Neural cell (in vitro differentiated cells): ENCODE measurements at regions not wholly inside any gene's neighbourhood (a gene's known extent, or its start where the extent isn't known, plus 50 kb on each side); places are given as distances from the start of the nearest gene placed in this dataset.

Source experiments
- H2AFZ ChIP-seq: fragments of 200-600, 300-800 bp; sonication (generic), shearing (Covaris generic); 2 replicates; pipeline ENCODE4 v1.6.0; 2014; ENCODE audit warnings: low read depth, mild to moderate bottlenecking, antibody characterized with exemption, low read length, moderate library complexity
- H3F3A ChIP-seq: fragments of 200-600 bp; shearing (Covaris generic); 2 replicates; pipeline ENCODE4 v1.6.1; 2016; ENCODE audit warnings: mild to moderate bottlenecking, moderate library complexity, mixed read lengths, antibody characterized with exemption, low read length; ENCODE audit not compliant: insufficient read depth, poor library complexity, severe bottlenecking
- H3K27ac ChIP-seq: fragments of 200-600, 300-800 bp; sonication (generic), shearing (Covaris generic); 2 replicates; pipeline ENCODE4 v1.5.1; 2014; ENCODE audit warnings: mild to moderate bottlenecking, low read length, moderate library complexity
- H3K27me3 ChIP-seq: fragments of 300-800, 200-600 bp; sonication (generic), shearing (Covaris generic); 2 replicates; pipeline ENCODE4 v1.6.0; 2014; ENCODE audit warnings: mild to moderate bottlenecking, low read depth, low read length, moderate library complexity; ENCODE audit not compliant: insufficient read depth
- H3K36me3 ChIP-seq: fragments of 300-800, 200-600 bp; sonication (generic), shearing (Covaris generic); 2 replicates; pipeline ENCODE4 v1.5.1; 2014; ENCODE audit warnings: mild to moderate bottlenecking, antibody characterized with exemption, low read length, moderate library complexity; ENCODE audit not compliant: insufficient read depth
- H3K4me2 ChIP-seq: fragments of 300-800, 200-600 bp; sonication (generic), shearing (Covaris generic); 2 replicates; pipeline ENCODE4 v1.6.0; 2014; ENCODE audit warnings: mild to moderate bottlenecking, low read length
- H3K4me3 ChIP-seq: fragments of 300-800, 200-600 bp; sonication (generic), shearing (Covaris generic); 2 replicates; pipeline ENCODE4 v1.5.1; 2014; ENCODE audit warnings: mild to moderate bottlenecking, low read length, moderate library complexity
- H3K79me2 ChIP-seq: fragments of 200-600 bp; shearing (Covaris generic); replicated peaks from 2 replicates; pipeline ENCODE4 v1.6.0; 2014; ENCODE audit warnings: mild to moderate bottlenecking, low read length, moderate library complexity; ENCODE audit not compliant: insufficient read depth
- H3K9ac ChIP-seq: fragments of 300-800, 200-600 bp; sonication (generic), shearing (Covaris generic); 2 replicates; pipeline ENCODE4 v1.6.1; 2016; ENCODE audit warnings: mild to moderate bottlenecking, low read length, mixed read lengths
- H3K9me2 ChIP-seq: fragments of 200-600 bp; shearing (Covaris generic); 2 replicates; pipeline ENCODE4 v1.6.1; 2016; ENCODE audit warnings: mild to moderate bottlenecking, low read length, mixed read lengths; ENCODE audit not compliant: insufficient read depth
- H3K9me3 ChIP-seq: fragments of 200-600, 300-800 bp; sonication (generic), shearing (Covaris generic); 2 replicates; pipeline ENCODE4 v1.6.1; 2016; ENCODE audit warnings: mild to moderate bottlenecking, mixed run types, low read length, moderate library complexity, mixed read lengths
- H4K20me1 ChIP-seq: fragments of 200-600 bp; shearing (Covaris generic); 2 replicates; pipeline ENCODE4 v1.6.1; 2016; ENCODE audit warnings: mild to moderate bottlenecking, mixed run types; ENCODE audit not compliant: insufficient read depth
- CTCF ChIP-seq: fragments of 450-650 bp; IDR thresholded peaks from 2 replicates; pipeline ENCODE4 v1.5.1; 2014; ENCODE audit warnings: antibody characterized with exemption, mild to moderate bottlenecking, moderate library complexity; ENCODE audit not compliant: poor library complexity, severe bottlenecking
- EP300 ChIP-seq: fragments of 450-650 bp; conservative IDR thresholded peaks from 2 replicates; pipeline ENCODE4 v1.6.1; 2014; ENCODE audit warnings: antibody characterized with exemption, mild to moderate bottlenecking, moderate library complexity; ENCODE audit not compliant: poor library complexity, severe bottlenecking
- EZH2 ChIP-seq: fragments of 200-600, 300-800 bp; shearing (Covaris generic), sonication (generic); IDR thresholded peaks from 2 replicates; pipeline ENCODE4 v1.6.1; 2014; ENCODE audit warnings: antibody characterized with exemption, low read length, borderline replicate concordance, mild to moderate bottlenecking; ENCODE audit not compliant: insufficient read depth, poor library complexity, severe bottlenecking
- MXI1 ChIP-seq: fragments of 450-650 bp; conservative IDR thresholded peaks from 2 replicates; pipeline ENCODE4 v1.6.1; 2014; ENCODE audit warnings: antibody characterized with exemption, mild to moderate bottlenecking; ENCODE audit not compliant: poor library complexity, severe bottlenecking
- POLR2AphosphoS5 ChIP-seq: IDR thresholded peaks from 2 replicates; pipeline ENCODE4 v1.6.1; 2012
- RAD21 ChIP-seq: fragments of 450-650 bp; conservative IDR thresholded peaks from 2 replicates; pipeline ENCODE4 v1.6.1; 2014; ENCODE audit warnings: antibody characterized with exemption, mild to moderate bottlenecking, moderate library complexity
- SMC3 ChIP-seq: fragments of 450-650 bp; conservative IDR thresholded peaks from 2 replicates; pipeline ENCODE4 v1.6.1; 2014; ENCODE audit warnings: antibody characterized with exemption, mild to moderate bottlenecking, moderate library complexity; ENCODE audit not compliant: poor library complexity
- TAF1 ChIP-seq: IDR thresholded peaks from 2 replicates; pipeline ENCODE4 v1.6.1; 2012; ENCODE audit warnings: low read depth
- TF ChIP-seq, protein P1 (sequence below): IDR thresholded peaks from 2 replicates; pipeline ENCODE4 v1.6.1; 2012; ENCODE audit warnings: borderline replicate concordance

DNA sequence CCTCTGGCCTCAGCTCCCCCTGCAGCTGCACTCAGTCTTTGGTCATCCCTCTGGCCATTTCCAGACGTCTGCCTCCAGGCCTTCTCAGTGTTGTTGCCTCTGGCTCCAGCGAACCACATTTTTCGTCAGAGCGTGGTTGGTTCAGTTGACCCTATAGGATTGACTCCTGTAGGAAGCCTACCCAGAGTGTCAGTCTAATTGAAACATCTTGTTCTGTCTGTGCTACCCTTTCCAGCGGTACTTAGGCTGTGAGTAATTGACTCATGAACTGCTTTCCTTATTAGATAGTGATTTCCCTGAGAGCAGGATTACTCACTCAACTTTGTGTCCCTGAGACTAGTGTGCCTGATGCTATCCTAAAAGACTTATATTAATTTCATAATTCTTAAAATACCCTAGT lies 373.2 kb downstream of the ATP23 start:
- no peaks in the 10 kb centered on the region for H3K9me3 ChIP-seq
- no peaks in the 10 kb centered on the region for H3K79me2 ChIP-seq
- TF ChIP-seq EZH2 = no peak
- TF ChIP-seq MXI1 = no peak
- TF ChIP-seq CTCF = no peak
- TF ChIP-seq EP300 = no peak
- TF ChIP-seq SMC3 = no peak
- no peak for TF ChIP-seq POLR2AphosphoS5
- no peak for TF ChIP-seq RAD21
- TF ChIP-seq TAF1 = no peak
- TF ChIP-seq, protein P1, sequence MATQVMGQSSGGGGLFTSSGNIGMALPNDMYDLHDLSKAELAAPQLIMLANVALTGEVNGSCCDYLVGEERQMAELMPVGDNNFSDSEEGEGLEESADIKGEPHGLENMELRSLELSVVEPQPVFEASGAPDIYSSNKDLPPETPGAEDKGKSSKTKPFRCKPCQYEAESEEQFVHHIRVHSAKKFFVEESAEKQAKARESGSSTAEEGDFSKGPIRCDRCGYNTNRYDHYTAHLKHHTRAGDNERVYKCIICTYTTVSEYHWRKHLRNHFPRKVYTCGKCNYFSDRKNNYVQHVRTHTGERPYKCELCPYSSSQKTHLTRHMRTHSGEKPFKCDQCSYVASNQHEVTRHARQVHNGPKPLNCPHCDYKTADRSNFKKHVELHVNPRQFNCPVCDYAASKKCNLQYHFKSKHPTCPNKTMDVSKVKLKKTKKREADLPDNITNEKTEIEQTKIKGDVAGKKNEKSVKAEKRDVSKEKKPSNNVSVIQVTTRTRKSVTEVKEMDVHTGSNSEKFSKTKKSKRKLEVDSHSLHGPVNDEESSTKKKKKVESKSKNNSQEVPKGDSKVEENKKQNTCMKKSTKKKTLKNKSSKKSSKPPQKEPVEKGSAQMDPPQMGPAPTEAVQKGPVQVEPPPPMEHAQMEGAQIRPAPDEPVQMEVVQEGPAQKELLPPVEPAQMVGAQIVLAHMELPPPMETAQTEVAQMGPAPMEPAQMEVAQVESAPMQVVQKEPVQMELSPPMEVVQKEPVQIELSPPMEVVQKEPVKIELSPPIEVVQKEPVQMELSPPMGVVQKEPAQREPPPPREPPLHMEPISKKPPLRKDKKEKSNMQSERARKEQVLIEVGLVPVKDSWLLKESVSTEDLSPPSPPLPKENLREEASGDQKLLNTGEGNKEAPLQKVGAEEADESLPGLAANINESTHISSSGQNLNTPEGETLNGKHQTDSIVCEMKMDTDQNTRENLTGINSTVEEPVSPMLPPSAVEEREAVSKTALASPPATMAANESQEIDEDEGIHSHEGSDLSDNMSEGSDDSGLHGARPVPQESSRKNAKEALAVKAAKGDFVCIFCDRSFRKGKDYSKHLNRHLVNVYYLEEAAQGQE = no peak
- H3K27ac ChIP-seq = no peak overlapping the region
- H3K9ac ChIP-seq = no peak overlapping the region
- no peak overlapping the region for H3K4me2 ChIP-seq
- no peaks in the 10 kb centered on the region for H3F3A ChIP-seq
- H3K27me3 ChIP-seq = no peaks in the 10 kb centered on the region
- H3K36me3 ChIP-seq = no peaks in the 10 kb centered on the region
- no peak overlapping the region for H3K4me3 ChIP-seq
- no peak overlapping the region for H2AFZ ChIP-seq
- no peaks in the 10 kb centered on the region for H4K20me1 ChIP-seq
- H3K9me2 ChIP-seq = no peaks in the 10 kb centered on the region

DNA sequence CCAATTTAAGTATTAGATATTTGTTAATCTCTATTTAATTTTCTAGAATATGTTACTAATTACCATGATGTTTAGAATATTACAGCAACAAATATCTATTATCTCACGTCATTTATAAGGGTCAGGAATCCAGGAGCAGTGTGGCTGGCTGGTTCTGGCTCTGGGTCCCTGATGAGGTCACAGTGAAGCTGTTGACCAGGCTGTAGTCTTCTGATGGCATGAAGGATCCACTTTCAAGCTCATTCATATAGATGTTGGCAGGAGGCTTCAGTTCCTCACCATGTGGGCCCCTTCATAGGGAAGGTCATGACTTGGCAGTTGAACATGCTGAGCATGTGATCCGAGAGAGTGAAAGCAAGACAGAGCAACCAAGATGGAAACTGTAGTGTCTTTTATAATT lies 375.6 kb downstream of the ATP23 start:
- Histone ChIP-seq H4K20me1 (no peaks in the 10 kb centered on the region), H3K9ac (no peak overlapping the region), H3K9me2 (no peaks in the 10 kb centered on the region), H3K27me3 (no peaks in the 10 kb centered on the region), H3K79me2 (no peaks in the 10 kb centered on the region), H3K27ac (no peak overlapping the region), H3K4me2 (no peak overlapping the region), H3K9me3 (no peaks in the 10 kb centered on the region), H3K36me3 (no peaks in the 10 kb centered on the region), H3K4me3 (no peak overlapping the region), H3F3A (no peaks in the 10 kb centered on the region), H2AFZ (no peak overlapping the region)
- TF ChIP-seq CTCF (no peak), SMC3 (no peak), EP300 (no peak), POLR2AphosphoS5 (no peak), MXI1 (no peak), RAD21 (no peak), TAF1 (no peak), EZH2 (no peak)
- TF ChIP-seq, protein P1 = no peak
